GM18867 (cell line): ENCODE measurements at regions not wholly inside any gene's neighbourhood (a gene's known extent, or its start where the extent isn't known, plus 50 kb on each side); places are given as distances from the start of the nearest gene placed in this dataset.

Experiments used
- ATAC-seq: cut with Tn5 transposase; IDR thresholded peaks from one replicate; pipeline ENCODE4 v1.9.1; 2021; ENCODE audit warnings: mild to moderate bottlenecking, moderate library complexity; ENCODE audit not compliant: unreplicated experiment

DNA sequence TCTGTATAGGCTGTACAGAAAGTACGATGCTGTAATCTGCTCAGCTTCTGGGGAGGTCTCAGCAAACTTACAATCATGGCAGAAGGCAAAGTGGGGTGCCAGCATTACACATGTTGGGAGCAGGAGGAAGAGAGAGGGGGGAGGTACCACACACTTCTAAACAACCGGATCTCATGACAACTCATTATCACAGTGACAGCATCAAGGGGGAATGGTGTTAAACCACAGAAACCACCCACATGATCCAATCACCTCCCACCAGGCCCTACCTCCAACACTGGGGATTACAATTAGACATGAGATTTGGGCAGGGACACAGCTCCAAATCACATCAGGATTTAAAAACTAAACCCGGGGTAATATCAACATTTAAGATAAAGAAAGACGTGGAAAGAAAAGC lies 468.8 kb upstream of the AUTS2 start:
- no peak for ATAC-seq

DNA sequence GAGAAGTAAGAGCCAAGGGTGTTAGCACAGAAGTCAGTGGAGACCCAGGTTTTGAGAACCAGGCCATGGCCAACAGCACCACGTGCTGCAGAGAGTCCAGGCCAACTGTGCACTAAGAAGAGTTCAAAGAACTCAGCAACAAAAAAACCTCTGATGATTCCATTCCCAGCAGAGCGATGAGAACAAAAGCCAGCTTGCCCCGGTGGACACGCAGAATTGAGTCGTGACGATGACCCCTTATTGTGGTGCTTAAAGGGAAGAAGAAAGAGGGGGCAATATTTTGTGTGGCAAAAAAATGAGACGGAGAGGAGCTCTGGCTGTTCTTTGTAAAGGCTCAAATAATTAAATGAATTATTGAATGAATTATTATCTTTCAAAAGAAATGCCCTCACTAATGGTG lies 468.3 kb upstream of the AUTS2 start:
- no peak for ATAC-seq

- ATAC-seq: no peak
Measured at GRCh38 chr7:69130396-69130795, 467.9 kb upstream of the AUTS2 start.

GRCh38 chr7:69134316-69134715 lies 464.0 kb upstream of the AUTS2 start:
- ATAC-seq: no peak

DNA sequence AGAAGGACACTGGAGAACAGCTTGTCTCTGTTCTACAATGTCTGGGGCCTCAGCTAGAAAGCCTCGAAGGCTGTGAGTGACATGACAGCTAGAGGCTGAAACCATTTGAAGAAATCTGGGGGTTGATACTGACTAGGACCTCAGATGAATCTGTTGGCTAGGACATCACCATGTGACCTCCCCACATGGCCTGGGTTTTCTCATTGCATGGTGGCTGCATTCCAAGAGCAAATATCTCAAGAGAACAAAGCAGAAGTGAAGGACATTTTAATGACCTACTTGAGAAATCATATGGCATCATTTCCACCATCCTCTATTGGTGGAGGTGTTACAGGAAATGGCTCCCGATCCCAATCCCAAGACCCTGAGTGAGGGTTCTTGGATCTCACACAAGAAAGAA lies 450.6 kb upstream of the AUTS2 start:
- no peak for ATAC-seq

DNA sequence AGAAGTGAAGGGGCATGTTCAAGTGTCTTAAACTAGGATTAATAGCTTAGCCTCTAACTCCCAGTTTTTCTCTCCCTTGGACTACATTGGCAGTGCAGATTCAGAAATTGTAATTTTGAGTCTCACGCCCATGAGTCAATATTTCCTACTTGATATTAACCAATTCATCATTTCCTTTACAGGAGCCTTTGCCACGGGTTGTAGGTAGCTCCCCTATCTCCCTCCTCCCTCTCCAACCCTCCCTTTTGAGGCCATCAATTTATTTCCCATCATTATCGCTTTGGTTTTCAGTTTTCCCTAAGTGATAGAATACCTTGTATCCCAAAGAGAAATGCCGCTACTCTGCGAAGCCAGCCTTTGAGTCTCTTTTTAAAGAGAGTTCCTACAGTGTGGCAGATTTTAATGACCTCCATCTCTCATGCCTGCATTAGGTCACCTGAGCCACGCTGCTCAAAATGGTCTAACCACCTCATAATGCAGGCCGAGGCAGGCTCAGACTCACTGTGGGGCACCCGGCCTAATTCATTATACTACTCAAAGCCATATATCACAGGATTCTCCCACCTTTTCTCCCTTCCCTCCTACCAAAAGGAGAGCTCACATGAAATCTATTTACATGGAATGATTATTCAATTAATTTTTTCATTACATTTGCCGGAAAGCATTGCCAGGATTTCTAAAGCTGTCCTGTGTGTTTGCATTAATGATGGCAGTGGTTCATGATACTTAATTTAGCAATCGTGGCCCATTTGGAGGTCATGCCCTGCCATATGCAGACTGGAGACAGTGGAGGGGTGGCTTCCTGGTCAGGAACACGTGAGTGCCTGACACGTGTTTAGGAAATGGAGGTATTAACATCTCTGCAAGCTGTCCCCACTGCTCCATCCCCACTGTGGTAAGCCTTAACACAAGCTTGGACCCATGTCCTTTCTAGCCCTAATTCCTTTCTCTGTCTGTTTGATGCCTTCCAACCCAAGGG lies 448.2 kb upstream of the AUTS2 start:
- ATAC-seq: no peak

GRCh38 chr7:69162326-69162725 lies 435.9 kb upstream of the AUTS2 start:
- no peak for ATAC-seq

DNA sequence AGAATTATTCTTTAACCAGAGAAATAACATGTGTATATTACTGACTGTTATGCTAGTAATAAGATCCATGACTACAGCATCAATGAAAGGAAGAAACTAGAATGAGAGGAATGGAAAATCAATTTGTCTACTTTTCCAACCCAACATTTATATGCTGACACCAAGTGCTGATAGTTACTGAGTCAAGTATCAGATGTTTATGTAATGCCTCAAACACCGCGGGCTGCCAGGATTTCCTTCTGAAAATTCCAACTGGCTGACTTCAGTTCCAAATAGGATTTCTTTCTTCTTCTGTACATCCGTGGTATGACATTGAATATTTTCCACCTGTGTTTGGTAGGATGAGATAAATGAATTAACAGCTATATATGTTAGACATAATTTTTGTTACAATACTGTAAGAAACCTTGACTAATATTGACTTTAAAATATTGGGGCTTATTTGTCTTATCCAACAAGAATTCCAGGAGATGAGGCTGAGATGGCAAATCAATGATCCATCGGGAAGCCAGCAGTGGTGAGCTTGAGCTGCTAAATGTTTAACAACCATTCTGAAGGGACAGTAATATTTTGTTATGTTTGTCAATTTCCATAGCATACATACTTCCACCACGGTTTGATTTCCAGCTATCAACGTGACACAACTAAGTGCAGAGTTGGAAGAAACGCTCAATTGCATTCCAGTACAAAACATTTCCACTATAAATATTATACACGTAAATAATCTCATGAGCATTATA lies 435.2 kb upstream of the AUTS2 start:
- ATAC-seq: no peak

DNA sequence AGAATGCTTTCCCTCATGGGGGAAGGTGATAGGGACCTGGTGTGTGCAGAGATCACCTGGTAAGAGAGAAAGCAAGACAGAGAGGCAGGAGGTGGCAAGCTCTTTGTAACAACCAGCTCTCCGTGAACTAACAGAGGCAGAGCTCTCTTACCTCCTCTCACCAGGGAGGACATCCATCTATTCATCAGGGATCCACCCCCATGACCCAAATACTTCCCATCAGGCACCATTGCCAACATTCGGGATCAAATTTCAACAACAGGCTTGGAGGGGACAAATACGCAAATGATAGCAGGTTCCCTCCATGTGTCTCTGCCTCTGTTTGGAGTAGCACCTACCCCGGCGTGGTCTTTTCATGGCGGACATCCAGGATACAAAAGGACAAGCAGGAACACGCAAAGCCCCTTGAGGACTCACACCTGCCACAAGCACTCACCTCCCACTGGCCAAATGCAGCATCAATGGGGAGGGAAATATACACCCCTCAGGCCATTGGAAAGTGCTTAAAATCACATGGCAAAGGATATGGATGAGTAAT lies 431.2 kb upstream of the AUTS2 start:
- no peak for ATAC-seq

GRCh38 chr7:69169386-69169785 lies 428.9 kb upstream of the AUTS2 start:
- ATAC-seq: no peak

GRCh38 chr7:69172357-69173077 lies 425.8 kb upstream of the AUTS2 start:
- ATAC-seq: no peak

DNA sequence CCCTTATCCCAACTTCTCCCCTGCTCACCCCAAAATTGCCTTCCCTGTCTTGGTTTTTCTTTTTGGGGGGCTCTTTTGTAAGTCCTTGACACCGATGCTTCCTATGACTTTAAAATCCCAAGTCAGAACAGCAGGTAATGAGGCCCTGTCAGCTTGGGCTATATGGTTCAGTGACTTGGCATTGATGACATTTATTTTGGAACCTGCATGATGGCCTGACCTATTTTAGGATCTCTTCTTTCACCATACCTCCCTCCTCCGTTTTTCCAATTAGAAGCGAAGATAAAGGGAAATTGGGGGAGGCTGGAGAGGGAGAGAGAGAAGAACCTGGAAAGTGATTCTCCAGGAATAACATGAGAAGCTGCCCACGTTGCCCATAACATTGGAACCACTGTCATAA lies 424.9 kb upstream of the AUTS2 start:
- ATAC-seq: no peak

GRCh38 chr7:69173846-69174245 lies 424.4 kb upstream of the AUTS2 start:
- ATAC-seq: no peak

GRCh38 chr7:69176841-69177240 lies 421.4 kb upstream of the AUTS2 start:
- no peak for ATAC-seq

DNA sequence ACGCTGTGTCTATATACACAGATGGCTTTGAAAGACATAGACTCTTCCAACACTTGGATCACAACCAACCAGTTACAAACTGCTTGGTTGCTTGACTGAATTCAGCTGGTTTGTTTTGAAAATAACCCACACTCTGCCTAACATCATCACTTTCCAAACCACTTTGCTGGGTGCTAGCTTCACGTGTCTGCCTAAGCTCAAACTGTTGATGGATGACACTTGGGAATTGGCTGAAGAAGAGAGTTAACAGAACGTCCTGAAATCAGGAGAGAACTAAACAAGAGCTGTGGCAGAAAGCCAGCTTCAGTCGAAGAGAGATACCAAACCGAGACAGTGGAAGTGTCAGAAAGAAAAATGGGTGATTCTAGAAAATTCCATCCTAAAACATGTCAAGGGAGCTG lies 420.8 kb upstream of the AUTS2 start:
- ATAC-seq: no peak

GRCh38 chr7:69177941-69178494 lies 420.3 kb upstream of the AUTS2 start:
- no peak for ATAC-seq

DNA sequence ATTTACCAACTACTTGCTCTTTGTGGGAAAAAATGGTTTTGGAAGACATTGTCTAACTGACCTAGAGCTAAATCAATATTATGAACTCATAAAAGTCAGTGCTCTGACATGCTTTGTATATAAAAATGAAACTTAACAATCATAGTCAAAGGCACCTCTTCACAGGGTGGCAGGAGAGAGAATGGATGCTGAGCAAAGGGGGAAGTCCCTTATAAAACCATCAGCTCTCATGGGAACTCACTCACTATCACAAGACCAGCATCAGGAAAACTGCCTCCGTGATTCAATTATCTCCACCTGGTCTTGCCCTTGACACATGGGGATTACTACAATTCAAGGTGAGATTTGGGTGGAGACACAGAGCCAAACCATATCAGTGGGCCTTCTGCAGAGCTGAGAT lies 417.6 kb upstream of the AUTS2 start:
- ATAC-seq: no peak

DNA sequence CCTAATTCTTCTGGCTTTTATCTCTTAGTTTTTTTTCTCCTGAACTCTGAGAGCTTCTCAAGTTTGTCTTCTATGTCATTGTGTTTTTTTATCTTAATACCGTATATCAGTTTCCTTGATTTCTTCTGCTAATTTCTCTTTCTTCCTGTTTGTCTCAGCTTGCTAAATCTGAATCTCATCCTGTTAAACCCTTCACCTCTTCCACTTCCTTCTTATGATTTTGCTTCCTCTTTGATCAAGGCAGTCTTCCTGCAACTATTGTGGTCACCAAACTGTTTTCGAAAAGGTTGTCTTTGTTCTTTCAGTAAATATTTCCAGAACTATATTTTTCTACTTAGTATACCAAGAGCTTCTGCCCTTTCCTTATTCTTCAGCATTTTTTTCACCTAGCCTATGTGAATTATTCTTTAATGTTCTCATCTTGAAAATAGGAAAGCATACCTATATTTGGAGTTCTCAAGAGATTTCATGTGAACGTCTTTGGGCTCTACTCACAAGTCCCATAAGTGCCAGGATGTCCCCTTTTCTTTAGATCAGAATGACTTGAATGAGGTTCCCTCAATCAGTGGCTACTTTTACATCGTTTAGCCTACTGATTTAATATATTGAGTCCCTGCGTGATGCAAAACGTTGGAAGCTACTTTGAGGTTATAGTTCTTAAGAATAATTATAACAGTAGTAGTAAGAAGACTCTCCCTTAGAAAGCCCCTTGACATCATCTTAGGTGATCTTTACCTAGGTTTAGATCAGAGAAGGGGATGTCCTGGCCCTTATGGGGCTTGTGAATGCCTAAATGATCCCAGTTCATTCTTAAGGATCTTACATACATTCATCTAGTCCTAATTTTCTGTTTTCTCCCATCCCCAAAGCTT lies 415.4 kb upstream of the AUTS2 start:
- ATAC-seq: no peak

- no peak for ATAC-seq
Measured at GRCh38 chr7:69184339-69184738, 413.9 kb upstream of the AUTS2 start.

DNA sequence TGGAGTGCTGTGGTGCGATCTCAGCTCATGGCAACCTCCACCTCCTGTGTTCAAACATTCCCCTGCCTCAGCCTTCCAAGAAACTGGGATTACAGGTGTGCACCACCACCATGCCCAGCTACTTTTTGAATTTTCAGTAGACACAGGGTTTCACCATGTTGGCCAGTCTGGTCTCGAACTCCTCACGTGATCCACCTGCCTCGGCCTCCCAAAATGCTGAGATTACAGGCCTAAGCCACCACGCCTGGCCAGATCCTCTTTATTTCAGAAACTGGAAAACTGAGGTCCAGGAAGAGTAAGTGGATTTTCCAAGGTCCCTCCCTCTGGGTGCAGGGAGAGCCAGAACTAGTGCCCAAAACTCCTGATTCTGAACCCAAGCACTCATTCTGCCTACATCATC lies 413.1 kb upstream of the AUTS2 start:
- no peak for ATAC-seq
